NCI-H2171 (cell line): ENCODE measurements at regions not wholly inside any gene's neighbourhood (a gene's known extent, or its start where the extent isn't known, plus 50 kb on each side); places are given as distances from the start of the nearest gene placed in this dataset.

ENCODE experiments used
- DNase-seq: peaks from one replicate; lab custom pipeline; 2025; lab: John Stamatoyannopoulos, UW

- DNase-seq: no peak
These were observed 118.8 kb upstream of the PIEZO2 start for GRCh38 chr18:11268153-11268552.

- no peak for DNase-seq
These were observed 117.6 kb upstream of the PIEZO2 start for GRCh38 chr18:11266781-11267480.

- DNase-seq: no peak
These were observed 112.1 kb upstream of the PIEZO2 start for GRCh38 chr18:11261486-11261885.

GRCh38 chr18:11260961-11261461, 111.6 kb upstream of the PIEZO2 start:
- DNase-seq: no peak

- DNase-seq: no peak
These were observed 110.2 kb upstream of the PIEZO2 start for GRCh38 chr18:11259469-11260150.

GRCh38 chr18:11258039-11258610, 108.8 kb upstream of the PIEZO2 start:
- no peak for DNase-seq

GRCh38 chr18:11256251-11256650, 106.9 kb upstream of the PIEZO2 start:
- no peak for DNase-seq

- no peak for DNase-seq
These were observed 102.5 kb upstream of the PIEZO2 start for GRCh38 chr18:11251891-11252270.

- no peak for DNase-seq
These were observed 102.0 kb upstream of the PIEZO2 start for GRCh38 chr18:11251229-11251890.

- DNase-seq: no peak
These were observed 100.0 kb upstream of the PIEZO2 start for GRCh38 chr18:11249391-11249790.

- no peak for DNase-seq
These were observed 98.1 kb upstream of the PIEZO2 start for GRCh38 chr18:11247381-11247970.

- no peak for DNase-seq
These were observed 97.3 kb upstream of the PIEZO2 start for GRCh38 chr18:11246495-11247300.

- DNase-seq: no peak
These were observed 96.5 kb upstream of the PIEZO2 start for GRCh38 chr18:11245879-11246278.

- DNase-seq: no peak
These were observed 88.1 kb upstream of the PIEZO2 start for GRCh38 chr18:11237484-11237883.

- no peak for DNase-seq
These were observed 87.7 kb upstream of the PIEZO2 start for GRCh38 chr18:11237066-11237465.

GRCh38 chr18:11224153-11224552, 74.8 kb upstream of the PIEZO2 start:
- no peak for DNase-seq

GRCh38 chr18:11219571-11219970, 70.2 kb upstream of the PIEZO2 start:
- no peak for DNase-seq

GRCh38 chr18:11215216-11215615, 65.8 kb upstream of the PIEZO2 start:
- no peak for DNase-seq

GRCh38 chr18:11204020-11204419, 54.7 kb upstream of the PIEZO2 start:
- no peak for DNase-seq

- DNase-seq: no peak
These were observed 50.1 kb upstream of the PIEZO2 start for GRCh38 chr18:11199477-11199876.
